IMR-90 (cell line): ENCODE measurements at regions not wholly inside any gene's neighbourhood (a gene's known extent, or its start where the extent isn't known, plus 50 kb on each side); places are given as distances from the start of the nearest gene placed in this dataset.

Source experiments
- ATAC-seq: fragments of 200-7000 bp; cut with Tn5 transposase; 2 replicates; pipeline ENCODE4 v1.9.1; 2020; ENCODE audit warnings: low read depth, mild to moderate bottlenecking, moderate library complexity
- BruUV-seq: library from RNA; stranded (reverse); fragments of 400-500 nt; replicated peaks from 2 replicates; lab custom pipeline; 2021; lab: Mats Ljungman, UMichigan
- CTCF ChIA-PET: fragments of 300-600 bp; formaldehyde crosslinking; extraction: SDS; loops from one replicate; lab custom pipeline; 2021; ENCODE audit warnings: antibody characterized with exemption; lab: Yijun Ruan, JAX
- POLR2A ChIA-PET: fragments of 300-600 bp; sonication (Branson Sonifier 250); formaldehyde crosslinking; loops from one replicate; lab custom pipeline; 2022; ENCODE audit warnings: antibody characterized with exemption; ENCODE audit not compliant: unreplicated experiment; lab: Charles Lee
- DNase-seq: peaks from one replicate; pipeline ENCODE4 v3.0.0; 2013
- H2AFZ ChIP-seq: replicated peaks from 2 replicates; pipeline ENCODE3; 2013; ENCODE audit warnings: low read length, mild to moderate bottlenecking; ENCODE audit not compliant: poor library complexity
- H2AK5ac ChIP-seq: 2 replicates; pipeline ENCODE4 v1.6.1; 2013; ENCODE audit warnings: low read depth, low read length, inconsistent platforms
- H2AK9ac ChIP-seq: replicated peaks from 2 replicates; pipeline ENCODE3; 2013; ENCODE audit warnings: mild to moderate bottlenecking, low read depth, low read length, moderate library complexity; ENCODE audit not compliant: poor library complexity
- H2BK120ac ChIP-seq: 2 replicates; pipeline ENCODE4 v1.6.1; 2013; ENCODE audit warnings: low read depth, low read length, inconsistent platforms
- H2BK15ac ChIP-seq: 3 replicates; pipeline ENCODE4 v1.6.1; 2013; ENCODE audit warnings: low read depth, low read length, inconsistent platforms
- H2BK20ac ChIP-seq: 2 replicates; pipeline ENCODE4 v1.6.1; 2013; ENCODE audit warnings: low read depth, mild to moderate bottlenecking, inconsistent platforms, low read length, moderate library complexity
- H2BK5ac ChIP-seq: 2 replicates; pipeline ENCODE4 v1.6.1; 2013; ENCODE audit warnings: mild to moderate bottlenecking, low read depth, low read length, inconsistent platforms; ENCODE audit not compliant: poor library complexity, severe bottlenecking
- H3K14ac ChIP-seq: replicated peaks from 2 replicates; pipeline ENCODE4 v1.6.1; 2013; ENCODE audit warnings: low read depth, low read length, inconsistent platforms
- H3K18ac ChIP-seq: 2 replicates; pipeline ENCODE4 v1.6.1; 2013; ENCODE audit warnings: low read depth, low read length, control low read depth
- H3K23ac ChIP-seq: 2 replicates; pipeline ENCODE4 v1.6.1; 2013; ENCODE audit warnings: low read depth, low read length, inconsistent platforms
- H3K27ac ChIP-seq: 2 replicates; pipeline ENCODE4 v1.5.1; 2013; ENCODE audit warnings: mild to moderate bottlenecking, control low read depth, low read length; ENCODE audit not compliant: insufficient read depth
- H3K27me3 ChIP-seq: 2 replicates; pipeline ENCODE4 v1.6.1; 2013; ENCODE audit warnings: low read length; ENCODE audit not compliant: control insufficient read depth, insufficient read depth
- H3K36me3 ChIP-seq: 2 replicates; pipeline ENCODE4 v1.6.1; 2013; ENCODE audit warnings: low read length, mixed read lengths; ENCODE audit not compliant: control insufficient read depth, insufficient read depth
- H3K4ac ChIP-seq: 2 replicates; pipeline ENCODE4 v1.6.1; 2013; ENCODE audit warnings: low read depth, low read length, inconsistent platforms
- H3K4me1 ChIP-seq: 2 replicates; pipeline ENCODE4 v1.6.1; 2013; ENCODE audit warnings: low read length, mixed read lengths; ENCODE audit not compliant: control insufficient read depth, insufficient read depth
- H3K4me2 ChIP-seq: 2 replicates; pipeline ENCODE4 v1.6.1; 2013; ENCODE audit warnings: low read depth, mild to moderate bottlenecking, control low read depth, low read length, moderate library complexity
- H3K4me3 ChIP-seq: 2 replicates; pipeline ENCODE4 v1.5.1; 2013; ENCODE audit warnings: low read depth, mild to moderate bottlenecking, control low read depth, low read length, moderate library complexity; ENCODE audit not compliant: insufficient read depth
- H3K56ac ChIP-seq: 2 replicates; pipeline ENCODE4 v1.6.1; 2013; ENCODE audit warnings: low read length, inconsistent platforms; ENCODE audit not compliant: insufficient read depth; ENCODE audit errors: extremely low read depth
- H3K79me1 ChIP-seq, 2 experiments: 2 replicates each; pipeline ENCODE4 v1.6.1; 2013; ENCODE audit warnings: low read length in 2 of 2, inconsistent platforms in 1 of 2, low read depth in 1 of 2
- H3K9ac ChIP-seq: 2 replicates; pipeline ENCODE4 v1.6.1; 2013; ENCODE audit warnings: low read depth, low read length, control low read depth
- H3K9me1 ChIP-seq: 2 replicates; pipeline ENCODE4 v1.6.1; 2013; ENCODE audit warnings: low read length, inconsistent platforms; ENCODE audit not compliant: insufficient read depth
- H3K9me3 ChIP-seq: 2 replicates; pipeline ENCODE4 v1.6.1; 2013; ENCODE audit warnings: low read length; ENCODE audit not compliant: control insufficient read depth, insufficient read depth
- H4K20me1 ChIP-seq: 2 replicates; pipeline ENCODE4 v1.6.1; 2013; ENCODE audit warnings: low read length, inconsistent platforms; ENCODE audit not compliant: insufficient read depth
- H4K5ac ChIP-seq: 2 replicates; pipeline ENCODE4 v1.6.1; 2013; ENCODE audit warnings: mild to moderate bottlenecking, low read depth, low read length, control low read depth
- H4K8ac ChIP-seq, 2 experiments: 2 replicates each; pipeline ENCODE4 v1.6.1; 2013; ENCODE audit warnings: low read depth in 2 of 2, low read length in 2 of 2, control low read depth in 1 of 2, inconsistent platforms in 1 of 2
- H4K91ac ChIP-seq: 2 replicates; pipeline ENCODE4 v1.6.1; 2013; ENCODE audit warnings: low read depth, low read length, inconsistent platforms; ENCODE audit not compliant: insufficient read depth
- BHLHE40 ChIP-seq: fragments of 150-350 bp; IDR thresholded peaks from 2 replicates; pipeline ENCODE4 v1.6.1; 2016; ENCODE audit warnings: mild to moderate bottlenecking, low read depth, low read length
- CHD1 ChIP-seq: IDR thresholded peaks from 2 replicates; pipeline ENCODE4 v1.6.1; 2012; ENCODE audit warnings: low read depth, low read length, improper control_type of control experiment
- ELK1 ChIP-seq: fragments of 150-350 bp; IDR thresholded peaks from 2 replicates; pipeline ENCODE4 v1.6.1; 2016; ENCODE audit warnings: low read depth, mild to moderate bottlenecking, low read length, moderate library complexity, borderline replicate concordance
- FOS ChIP-seq: fragments of 150-350 bp; IDR thresholded peaks from 2 replicates; pipeline ENCODE4 v1.6.1; 2016; ENCODE audit warnings: low read depth, low read length
- MAFK ChIP-seq: IDR thresholded peaks from 2 replicates; pipeline ENCODE4 v1.6.1; 2012; ENCODE audit warnings: low read depth, low read length, improper control_type of control experiment
- MAZ ChIP-seq: IDR thresholded peaks from 2 replicates; pipeline ENCODE4 v1.6.1; 2012; ENCODE audit warnings: low read depth, mild to moderate bottlenecking, low read length, improper control_type of control experiment, moderate library complexity, borderline replicate concordance
- NFE2L2 ChIP-seq: fragments of 150-350 bp; IDR thresholded peaks from 2 replicates; pipeline ENCODE4 v1.6.1; 2016; ENCODE audit warnings: low read depth, mild to moderate bottlenecking, low read length
- RCOR1 ChIP-seq: IDR thresholded peaks from 2 replicates; pipeline ENCODE4 v1.6.1; 2012; ENCODE audit warnings: mild to moderate bottlenecking, low read length, improper control_type of control experiment; ENCODE audit not compliant: insufficient replicate concordance
- WGBS, 2 experiments: methylation state at CpG; one replicate each; pipeline versions ENCODE4 v1.1.5 to v1.1.7; 2013; ENCODE audit warnings: missing lambda C conversion rate in 2 of 2; ENCODE audit not compliant: insufficient read length in 1 of 2; ENCODE audit errors: extremely low coverage in 2 of 2; 5-methylcytosine and 5-hydroxymethylcytosine counted together
- dilution Hi-C: fragments of 300-500 bp; cut with HindIII; formaldehyde crosslinking; loops from one replicate; pipeline ENCODE4 v1.14.3; 2018; ENCODE audit warnings: low sequenced_read_pairs; ENCODE audit not compliant: unreplicated experiment
- in situ Hi-C: fragments of 300-500 bp; cut with MboI; formaldehyde crosslinking; loops from 3 replicates; pipeline ENCODE4 v1.14.3; 2019; ENCODE audit warnings: low sequenced_read_pairs, inconsistent platforms, mixed read lengths
- intact Hi-C: fragments of 100-400 bp; cut with micrococcal nuclease; formaldehyde crosslinking; loops from 2 replicates; pipeline ENCODE4 v1.10.0; 2022

GRCh38 chr7:149362696-149363095, 98.2 kb downstream of the ZNF777 start:
- no peak for ATAC-seq
- H3K56ac ChIP-seq: no peak overlapping the region
- H3K4me2 ChIP-seq: no peak overlapping the region
- H3K27me3 ChIP-seq: no peaks in the 10 kb centered on the region
- POLR2A ChIA-PET: no interaction called here
- H2BK5ac ChIP-seq: no peak overlapping the region
- no peak overlapping the region for H2AFZ ChIP-seq
- in situ Hi-C loops: no loop called here
- H3K18ac ChIP-seq: no peak overlapping the region
- H3K36me3 ChIP-seq: no peaks in the 10 kb centered on the region
- intact Hi-C loops: no loop called here
- no peaks in the 10 kb centered on the region for H3K79me1 ChIP-seq
- TF ChIP-seq MAZ (no peak), ELK1 (no peak), MAFK (no peak), FOS (no peak), CHD1 (no peak), RCOR1 (no peak), NFE2L2 (no peak), BHLHE40 (no peak)
- H3K9me1 ChIP-seq: no peaks in the 10 kb centered on the region
- H3K4ac ChIP-seq: no peak overlapping the region
- H3K23ac ChIP-seq: no peak overlapping the region
- CTCF ChIA-PET: no interaction called here
- dilution Hi-C loops: no loop called here
- no peak for DNase-seq
- no TSS peak for BruUV-seq
- no peak overlapping the region for H4K91ac ChIP-seq
- H3K4me3 ChIP-seq: no peak overlapping the region
- H3K9me3 ChIP-seq: no peaks in the 10 kb centered on the region
- no peak overlapping the region for H3K14ac ChIP-seq
- WGBS, 2 experiments: no CpG with 5 or more reads among the region's 1 CpG
- H2AK9ac ChIP-seq: no peak overlapping the region
- H4K8ac ChIP-seq: no peak overlapping the region
- H4K20me1 ChIP-seq: no peaks in the 10 kb centered on the region
- H2AK5ac ChIP-seq: no peak overlapping the region
- no peak overlapping the region for H2BK120ac ChIP-seq
- H3K4me1 ChIP-seq: no peaks in the 10 kb centered on the region
- H3K9ac ChIP-seq: no peak overlapping the region
- H3K27ac ChIP-seq: no peak overlapping the region
- no peak overlapping the region for H2BK15ac ChIP-seq
- no peak overlapping the region for H4K5ac ChIP-seq
- H2BK20ac ChIP-seq: no peak overlapping the region
